Parathyroid adenoma (tissue), 2 donors: ENCODE measurements at regions not wholly inside any gene's neighbourhood (a gene's known extent, or its start where the extent isn't known, plus 50 kb on each side); places are given as distances from the start of the nearest gene placed in this dataset.

ENCODE experiments used
- H2AFZ ChIP-seq: fragments of 300-600 bp; sonication (generic); one replicate; pipeline ENCODE4 v1.7.0; 2017; ENCODE audit warnings: antibody characterized with exemption, mild to moderate bottlenecking
- H3K27ac ChIP-seq: fragments of 300-600 bp; sonication (generic); one replicate; pipeline ENCODE4 v1.7.0; 2017
- H3K27me3 ChIP-seq: fragments of 300-600 bp; sonication (generic); one replicate; pipeline ENCODE4 v1.7.0; 2017; ENCODE audit warnings: low read length; ENCODE audit not compliant: control insufficient read depth, insufficient read depth
- H3K36me3 ChIP-seq: fragments of 300-600 bp; sonication (generic); one replicate; pipeline ENCODE4 v1.7.0; 2017; ENCODE audit warnings: low read length; ENCODE audit not compliant: control insufficient read depth, insufficient read depth
- H3K4me1 ChIP-seq: fragments of 300-600 bp; sonication (generic); one replicate; pipeline ENCODE4 v1.7.0; 2017; ENCODE audit warnings: control low read depth
- H3K4me2 ChIP-seq: fragments of 300-600 bp; sonication (generic); one replicate; pipeline ENCODE4 v1.7.0; 2017; ENCODE audit warnings: low read length
- H3K4me3 ChIP-seq: fragments of 300-600 bp; sonication (generic); one replicate; pipeline ENCODE4 v1.7.0; 2017; ENCODE audit warnings: low read depth, low read length
- H3K79me2 ChIP-seq: fragments of 300-600 bp; sonication (generic); one replicate; pipeline ENCODE4 v1.7.0; 2017; ENCODE audit warnings: control low read depth
- H3K9ac ChIP-seq: fragments of 300-600 bp; sonication (generic); one replicate; pipeline ENCODE4 v1.7.0; 2017; ENCODE audit warnings: mild to moderate bottlenecking
- H3K9me3 ChIP-seq: fragments of 300-600 bp; sonication (generic); one replicate; pipeline ENCODE4 v1.7.0; 2017; ENCODE audit warnings: low read length; ENCODE audit not compliant: control insufficient read depth
- CTCF ChIP-seq: fragments of 300-600 bp; sonication (generic); IDR thresholded peaks from one replicate; pipeline ENCODE4 v1.7.0; 2017; ENCODE audit warnings: antibody characterized with exemption, mild to moderate bottlenecking
- donor health status: primary hyperparathyroidism.

GRCh38 chr4:58649226-58649625 is 1539.0 kb upstream of the IGFBP7 start:
- Histone ChIP-seq H3K27ac (no peak overlapping the region), H3K27me3 (no peaks in the 10 kb centered on the region), H3K4me3 (no peak overlapping the region), H2AFZ (no peak overlapping the region), H3K4me1 (no peaks in the 10 kb centered on the region), H3K36me3 (no peaks in the 10 kb centered on the region), H3K9me3 (no peaks in the 10 kb centered on the region), H3K9ac (no peak overlapping the region), H3K4me2 (no peak overlapping the region), H3K79me2 (no peaks in the 10 kb centered on the region)
- TF ChIP-seq CTCF: no peak

- Histone ChIP-seq H3K79me2 (no peaks in the 10 kb centered on the region), H3K36me3 (no peaks in the 10 kb centered on the region), H3K4me2 (no peak overlapping the region), H3K27me3 (no peaks in the 10 kb centered on the region), H3K4me3 (no peak overlapping the region), H2AFZ (no peak overlapping the region), H3K9me3 (no peaks in the 10 kb centered on the region), H3K9ac (no peak overlapping the region), H3K27ac (no peak overlapping the region), H3K4me1 (no peaks in the 10 kb centered on the region)
- TF ChIP-seq CTCF: no peak
These were observed 1535.9 kb upstream of the IGFBP7 start for GRCh38 chr4:58646126-58646525.

- H2AFZ ChIP-seq: no peak overlapping the region
- H3K4me2 ChIP-seq: no peak overlapping the region
- no peaks in the 10 kb centered on the region for H3K9me3 ChIP-seq
- no peaks in the 10 kb centered on the region for H3K27me3 ChIP-seq
- H3K4me3 ChIP-seq: no peak overlapping the region
- no peaks in the 10 kb centered on the region for H3K4me1 ChIP-seq
- H3K79me2 ChIP-seq: no peaks in the 10 kb centered on the region
- no peak overlapping the region for H3K9ac ChIP-seq
- no peaks in the 10 kb centered on the region for H3K36me3 ChIP-seq
- no peak overlapping the region for H3K27ac ChIP-seq
- no peak for TF ChIP-seq CTCF
These were observed 1534.4 kb upstream of the IGFBP7 start for GRCh38 chr4:58644549-58644948.

- no peak overlapping the region for H2AFZ ChIP-seq
- H3K4me3 ChIP-seq: no peak overlapping the region
- H3K4me2 ChIP-seq: no peak overlapping the region
- no peak overlapping the region for H3K27ac ChIP-seq
- H3K36me3 ChIP-seq: no peaks in the 10 kb centered on the region
- no peaks in the 10 kb centered on the region for H3K79me2 ChIP-seq
- no peaks in the 10 kb centered on the region for H3K4me1 ChIP-seq
- no peak for TF ChIP-seq CTCF
- H3K27me3 ChIP-seq: no peaks in the 10 kb centered on the region
- no peaks in the 10 kb centered on the region for H3K9me3 ChIP-seq
- no peak overlapping the region for H3K9ac ChIP-seq
These were observed 1526.2 kb upstream of the IGFBP7 start for GRCh38 chr4:58636381-58636780.

GRCh38 chr4:58617226-58617625 is 1507.0 kb upstream of the IGFBP7 start:
- H3K27ac ChIP-seq: no peak overlapping the region
- no peaks in the 10 kb centered on the region for H3K4me1 ChIP-seq
- H3K36me3 ChIP-seq: no peaks in the 10 kb centered on the region
- no peak overlapping the region for H2AFZ ChIP-seq
- no peaks in the 10 kb centered on the region for H3K9me3 ChIP-seq
- H3K9ac ChIP-seq: no peak overlapping the region
- H3K4me2 ChIP-seq: no peak overlapping the region
- no peak overlapping the region for H3K4me3 ChIP-seq
- no peak for TF ChIP-seq CTCF
- no peaks in the 10 kb centered on the region for H3K27me3 ChIP-seq
- no peaks in the 10 kb centered on the region for H3K79me2 ChIP-seq
